Muscle layer of colon (tissue), 2 donors: ENCODE measurements at regions not wholly inside any gene's neighbourhood (a gene's known extent, or its start where the extent isn't known, plus 50 kb on each side); places are given as distances from the start of the nearest gene placed in this dataset.
"Not testable (repeated sequence)": the region's sequence is repeated elsewhere in the genome, so short reads cannot be mapped to it uniquely, and the experiment has no call there.

ENCODE experiments used
- H3K27ac ChIP-seq: one replicate; pipeline ENCODE4 v1.7.0; 2013; ENCODE audit warnings: low read depth, mild to moderate bottlenecking, low read length, moderate library complexity
- H3K27me3 ChIP-seq, 2 donors: one replicate each; pipeline ENCODE4 v1.7.0; 2013; ENCODE audit warnings: low read length in 2 of 2, mild to moderate bottlenecking in 2 of 2; ENCODE audit not compliant: insufficient read depth in 2 of 2, control insufficient read depth in 1 of 2
- H3K36me3 ChIP-seq: one replicate; pipeline ENCODE4 v1.7.0; 2013; ENCODE audit warnings: mild to moderate bottlenecking, low read length; ENCODE audit not compliant: insufficient read depth
- H3K4me1 ChIP-seq: one replicate; pipeline ENCODE4 v1.7.0; 2013; ENCODE audit warnings: mild to moderate bottlenecking, low read length; ENCODE audit not compliant: insufficient read depth
- H3K4me3 ChIP-seq, 2 donors: one replicate each; pipeline ENCODE4 v1.7.0; 2013; ENCODE audit warnings: low read length in 2 of 2, low read depth in 1 of 2, mild to moderate bottlenecking in 1 of 2, moderate library complexity in 1 of 2
- H3K9ac ChIP-seq: one replicate; pipeline ENCODE4 v1.7.0; 2013; ENCODE audit warnings: low read length
- H3K9me3 ChIP-seq: one replicate; pipeline ENCODE4 v1.7.0; 2013; ENCODE audit warnings: mild to moderate bottlenecking, low read length
- donor health status: abdominal sarcoma.
- donor health status: Adenocarcinoma of cecum.

- H3K9ac ChIP-seq: no peak overlapping the region
- no peaks in the 10 kb centered on the region for H3K4me1 ChIP-seq
- H3K27ac ChIP-seq: no peak overlapping the region
- no peak overlapping the region for H3K4me3 ChIP-seq
- no peaks in the 10 kb centered on the region for H3K9me3 ChIP-seq
- no peaks in the 10 kb centered on the region for H3K27me3 ChIP-seq
- no peaks in the 10 kb centered on the region for H3K36me3 ChIP-seq
These were observed 56.1 kb upstream of the MRTFB start for GRCh38 chr16:14015033-14015432.

- Histone ChIP-seq H3K27ac (no peak overlapping the region), H3K27me3 (no peaks in the 10 kb centered on the region), H3K36me3 (no peaks in the 10 kb centered on the region), H3K9me3 (no peaks in the 10 kb centered on the region), H3K4me1 (no peaks in the 10 kb centered on the region), H3K9ac (no peak overlapping the region), H3K4me3 (no peak overlapping the region)
These were observed 55.7 kb upstream of the MRTFB start for GRCh38 chr16:14015461-14015860.

- Histone ChIP-seq H3K9ac (no peak overlapping the region), H3K27ac (no peak overlapping the region), H3K9me3 (no peaks in the 10 kb centered on the region), H3K4me1 (no peaks in the 10 kb centered on the region), H3K36me3 (no peaks in the 10 kb centered on the region), H3K27me3 (no peaks in the 10 kb centered on the region), H3K4me3 (no peak overlapping the region)
These were observed 55.2 kb upstream of the MRTFB start for GRCh38 chr16:14015948-14016347.

GRCh38 chr16:14016362-14016761 is 54.8 kb upstream of the MRTFB start:
- not testable (repeated sequence) for H3K27ac ChIP-seq, H3K27me3 ChIP-seq, H3K4me3 ChIP-seq, H3K4me1 ChIP-seq, H3K9ac ChIP-seq, H3K9me3 ChIP-seq, H3K36me3 ChIP-seq

GRCh38 chr16:14017886-14018285 is 53.2 kb upstream of the MRTFB start:
- H3K4me3 ChIP-seq: no peak overlapping the region
- H3K4me1 ChIP-seq: no peaks in the 10 kb centered on the region
- no peaks in the 10 kb centered on the region for H3K36me3 ChIP-seq
- no peak overlapping the region for H3K9ac ChIP-seq
- no peaks in the 10 kb centered on the region for H3K9me3 ChIP-seq
- no peak overlapping the region for H3K27ac ChIP-seq
- no peaks in the 10 kb centered on the region for H3K27me3 ChIP-seq

GRCh38 chr16:14018851-14019250 is 52.3 kb upstream of the MRTFB start:
- Histone ChIP-seq H3K4me1 (no peaks in the 10 kb centered on the region), H3K4me3 (no peak overlapping the region), H3K9me3 (no peaks in the 10 kb centered on the region), H3K27ac (no peak overlapping the region), H3K36me3 (no peaks in the 10 kb centered on the region), H3K9ac (no peak overlapping the region), H3K27me3 (no peaks in the 10 kb centered on the region)

- no peaks in the 10 kb centered on the region for H3K9me3 ChIP-seq
- H3K27me3 ChIP-seq: no peaks in the 10 kb centered on the region
- no peaks in the 10 kb centered on the region for H3K36me3 ChIP-seq
- H3K4me1 ChIP-seq: no peaks in the 10 kb centered on the region
- H3K9ac ChIP-seq: no peak overlapping the region
- no peak overlapping the region for H3K4me3 ChIP-seq
- H3K27ac ChIP-seq: no peak overlapping the region
These were observed 51.0 kb upstream of the MRTFB start for GRCh38 chr16:14020141-14020540.
